ENCODE measurements at regions not wholly inside any gene's neighbourhood (a gene's known extent, or its start where the extent isn't known, plus 50 kb on each side); places are given as distances from the start of the nearest gene placed in this dataset.

- no peak for TF ChIP-seq CTCF (IDR thresholded peaks at IDR 0.05 in 2 of 3, conservative IDR thresholded peaks at IDR 0.05 in 1 of 3; ENCODE audit: insufficient read depth in 2 of 3, low read depth in 1 of 3, low read length in 3 of 3)
- TF ChIP-seq PHF20 (IDR thresholded peaks at IDR 0.05; ENCODE audit: partially characterized antibody), result no peak
- no peak for TF ChIP-seq ZNF445 (CRISPR knock-in tag; IDR thresholded peaks at IDR 0.05; ENCODE audit: low read depth)
- no peak for TF ChIP-seq RFX5 (IDR thresholded peaks at IDR 0.05; ENCODE audit: low read depth, low read length)
- no peak for TF ChIP-seq HMGXB4 (CRISPR knock-in tag; IDR thresholded peaks at IDR 0.05)
- TF ChIP-seq EZH2 (IDR thresholded peaks at IDR 0.05; ENCODE audit: borderline replicate concordance, low read depth, low read length), result no peak
- no peak for TF ChIP-seq RAD21 (CRISPR knock-in tag; conservative IDR thresholded peaks at IDR 0.05 in 1 of 2, IDR thresholded peaks at IDR 0.05 in 1 of 2)
- TF ChIP-seq CREB3 (tag; conservative IDR thresholded peaks at IDR 0.05; ENCODE audit: low read depth), result no peak
- TF ChIP-seq RCOR1 (IDR thresholded peaks at IDR 0.05; ENCODE audit: borderline replicate concordance in 1 of 2, low read depth in 2 of 2, low read length in 2 of 2), result no peak
- TF ChIP-seq GTF3C2 (IDR thresholded peaks at IDR 0.05; ENCODE audit: borderline replicate concordance, extremely low read depth, insufficient read length), result no peak
- no peak for TF ChIP-seq NEUROD1 (IDR thresholded peaks at IDR 0.05; ENCODE audit: borderline replicate concordance, low read depth, low read length, partially characterized antibody)
- TF ChIP-seq ATF6 (CRISPR knock-in tag; IDR thresholded peaks at IDR 0.05), result no peak
- no peak for TF ChIP-seq OTX1 (CRISPR knock-in tag; IDR thresholded peaks at IDR 0.05)
Measured at GRCh38 chr10:6803427-6803783, 223.3 kb upstream of the PRKCQ start.
